ENCODE measurements at regions not wholly inside any gene's neighbourhood (a gene's known extent, or its start where the extent isn't known, plus 50 kb on each side); places are given as distances from the start of the nearest gene placed in this dataset.

- TF ChIP-seq, protein P1, sequence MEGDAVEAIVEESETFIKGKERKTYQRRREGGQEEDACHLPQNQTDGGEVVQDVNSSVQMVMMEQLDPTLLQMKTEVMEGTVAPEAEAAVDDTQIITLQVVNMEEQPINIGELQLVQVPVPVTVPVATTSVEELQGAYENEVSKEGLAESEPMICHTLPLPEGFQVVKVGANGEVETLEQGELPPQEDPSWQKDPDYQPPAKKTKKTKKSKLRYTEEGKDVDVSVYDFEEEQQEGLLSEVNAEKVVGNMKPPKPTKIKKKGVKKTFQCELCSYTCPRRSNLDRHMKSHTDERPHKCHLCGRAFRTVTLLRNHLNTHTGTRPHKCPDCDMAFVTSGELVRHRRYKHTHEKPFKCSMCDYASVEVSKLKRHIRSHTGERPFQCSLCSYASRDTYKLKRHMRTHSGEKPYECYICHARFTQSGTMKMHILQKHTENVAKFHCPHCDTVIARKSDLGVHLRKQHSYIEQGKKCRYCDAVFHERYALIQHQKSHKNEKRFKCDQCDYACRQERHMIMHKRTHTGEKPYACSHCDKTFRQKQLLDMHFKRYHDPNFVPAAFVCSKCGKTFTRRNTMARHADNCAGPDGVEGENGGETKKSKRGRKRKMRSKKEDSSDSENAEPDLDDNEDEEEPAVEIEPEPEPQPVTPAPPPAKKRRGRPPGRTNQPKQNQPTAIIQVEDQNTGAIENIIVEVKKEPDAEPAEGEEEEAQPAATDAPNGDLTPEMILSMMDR (conservative IDR thresholded peaks at IDR 0.05), result no peak
- Mint-ChIP-seq H3K4me3 (no peak overlapping the region), H3K4me1 (peaks cover 5% of the 10 kb centered on the region), H3K27me3 (ENCODE audit: low read depth) (no peaks in the 10 kb centered on the region), H3K27ac (ENCODE audit: unreplicated experiment) (no peak overlapping the region), H3K36me3 (ENCODE audit: low read depth) (no peaks in the 10 kb centered on the region), H3K9me3 (no peaks in the 10 kb centered on the region)
- no peak for DNase-seq (ENCODE audit: low read depth, low spot score)
These were observed 130.6 kb downstream of the SMAD6 start for GRCh38 chr15:66832664-66833063.

DNA sequence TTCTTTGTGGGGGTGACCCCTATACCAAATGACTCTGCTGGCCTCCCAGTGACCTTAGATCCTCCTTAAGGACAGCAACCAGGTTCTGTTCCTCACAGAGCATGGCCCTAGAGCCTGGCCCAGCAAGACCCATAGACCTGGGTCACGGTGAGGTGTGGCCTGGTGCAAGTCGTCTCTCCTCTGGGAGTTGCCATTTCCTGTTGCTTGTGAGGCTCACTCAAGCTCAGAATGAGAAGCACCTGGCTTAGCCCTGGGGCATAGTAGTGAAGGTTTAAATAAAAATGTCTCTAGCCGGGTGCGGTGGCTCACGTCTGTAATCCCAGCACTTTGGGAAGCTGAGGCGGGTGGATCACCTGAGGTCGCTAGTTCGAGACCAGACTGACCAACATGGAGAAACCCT, 131.3 kb downstream of the SMAD6 start:
- H3K9me3 Mint-ChIP-seq, result no peaks in the 10 kb centered on the region

DNA sequence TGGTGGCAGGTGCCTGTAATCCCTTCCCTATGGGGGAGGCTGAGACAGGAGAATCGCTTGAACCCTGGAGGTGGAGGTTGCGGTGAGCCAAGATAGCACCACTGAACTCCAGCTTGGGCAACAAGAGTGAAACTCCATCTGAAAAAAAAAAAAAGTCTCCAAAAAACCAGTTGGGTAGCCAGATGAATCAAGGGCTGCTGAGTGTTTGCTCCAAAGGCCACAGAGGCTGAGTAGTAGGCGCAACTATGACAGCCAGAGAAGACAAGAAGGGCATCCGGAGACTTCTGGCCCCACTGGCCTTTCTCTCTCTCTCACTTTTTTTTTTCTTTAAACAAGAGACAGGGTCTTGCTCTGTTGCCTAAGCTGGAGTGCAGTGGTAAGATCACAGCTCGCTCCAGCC, 131.8 kb downstream of the SMAD6 start:
- Mint-ChIP-seq H3K36me3 (ENCODE audit: low read depth) (no peaks in the 10 kb centered on the region), H3K27ac (ENCODE audit: unreplicated experiment) (no peak overlapping the region), H3K27me3 (ENCODE audit: low read depth) (no peaks in the 10 kb centered on the region), H3K4me3 (no peak overlapping the region), H3K9me3 (no peaks in the 10 kb centered on the region), H3K4me1 (peaks cover 5% of the 10 kb centered on the region)
- TF ChIP-seq, protein P1 (conservative IDR thresholded peaks at IDR 0.05), result no peak
- no peak for DNase-seq (ENCODE audit: low read depth, low spot score)

More for the DNA sequence above, 131.3 kb downstream of the SMAD6 start:
- TF ChIP-seq, protein P1 (conservative IDR thresholded peaks at IDR 0.05), result no peak
- no peak overlapping the region for H3K27ac Mint-ChIP-seq (ENCODE audit: unreplicated experiment)
- H3K27me3 Mint-ChIP-seq (ENCODE audit: low read depth), result no peaks in the 10 kb centered on the region
- H3K36me3 Mint-ChIP-seq (ENCODE audit: low read depth), result no peaks in the 10 kb centered on the region
- H3K4me3 Mint-ChIP-seq, result no peak overlapping the region
- no peak for DNase-seq (ENCODE audit: low read depth, low spot score)
- peaks cover 5% of the 10 kb centered on the region for H3K4me1 Mint-ChIP-seq

DNA sequence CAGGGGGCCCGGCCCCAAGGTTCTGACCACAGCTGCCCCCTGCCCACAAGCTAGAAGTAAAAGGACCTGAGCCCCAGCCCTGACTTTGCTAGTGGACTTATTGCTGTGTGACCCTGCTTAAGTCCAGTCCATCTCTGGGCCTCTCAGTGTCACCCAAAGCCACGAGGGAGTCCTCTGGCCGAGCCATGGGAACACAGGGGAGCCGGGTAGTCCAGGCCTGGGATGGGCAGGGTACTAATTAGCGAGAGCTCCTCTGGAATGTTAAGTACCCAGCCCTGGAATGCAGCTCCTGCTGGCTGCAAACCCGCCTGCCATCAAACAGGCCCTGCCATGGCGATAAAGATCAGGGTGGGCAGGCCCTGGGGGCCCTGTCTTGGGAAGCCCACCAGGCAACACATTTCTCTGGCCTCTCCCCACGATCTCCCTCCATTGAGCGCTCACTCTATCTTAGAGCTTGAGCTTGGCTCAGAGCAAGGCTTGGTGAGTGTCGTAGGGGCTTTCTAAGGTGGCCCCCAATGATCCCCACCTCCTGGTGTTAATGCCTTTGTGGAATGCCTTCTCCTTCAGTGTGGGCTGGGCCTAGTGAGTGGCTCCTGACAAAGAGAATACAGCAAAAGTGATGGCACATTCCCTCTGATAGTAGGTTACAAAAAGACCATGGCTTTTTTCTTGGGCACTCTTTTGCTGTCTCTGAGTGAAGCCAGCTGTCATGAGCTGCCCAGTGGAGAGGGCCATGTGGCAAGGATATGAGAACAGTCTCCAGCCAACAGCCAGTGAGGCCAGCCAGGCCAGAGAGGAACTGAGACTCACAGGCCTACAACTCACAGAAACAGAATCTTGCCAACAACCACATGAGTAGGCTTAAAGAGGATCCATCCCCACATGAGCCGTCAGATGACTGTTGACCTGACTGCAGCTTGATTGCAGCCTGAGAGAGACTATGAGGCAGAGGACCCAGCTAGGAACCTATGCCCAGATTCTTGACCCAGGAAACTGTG, 133.1 kb downstream of the SMAD6 start:
- Mint-ChIP-seq H3K9me3 (no peaks in the 10 kb centered on the region), H3K4me1 (peaks cover 5% of the 10 kb centered on the region), H3K36me3 (ENCODE audit: low read depth) (no peaks in the 10 kb centered on the region), H3K27ac (ENCODE audit: unreplicated experiment) (no peak overlapping the region), H3K4me3 (no peak overlapping the region), H3K27me3 (ENCODE audit: low read depth) (no peaks in the 10 kb centered on the region)
- TF ChIP-seq, protein P1 (conservative IDR thresholded peaks at IDR 0.05), result no peak
- no peak for DNase-seq (ENCODE audit: low read depth, low spot score)

GRCh38 chr15:66836231-66837030, 134.4 kb downstream of the SMAD6 start:
- Mint-ChIP-seq H3K27me3 (ENCODE audit: low read depth) (peaks cover 4% of the 10 kb centered on the region), H3K27ac (ENCODE audit: unreplicated experiment) (no peak overlapping the region), H3K36me3 (ENCODE audit: low read depth) (no peaks in the 10 kb centered on the region), H3K9me3 (no peaks in the 10 kb centered on the region), H3K4me3 (no peak overlapping the region), H3K4me1 (peaks cover 5% of the 10 kb centered on the region)
- TF ChIP-seq, protein P1 (conservative IDR thresholded peaks at IDR 0.05), result no peak
- no peak for DNase-seq (ENCODE audit: low read depth, low spot score)

Data from neural crest cell (in vitro differentiated cells).